ENCODE measurements at regions not wholly inside any gene's neighbourhood (a gene's known extent, or its start where the extent isn't known, plus 50 kb on each side); places are given as distances from the start of the nearest gene placed in this dataset.

- Histone ChIP-seq H3K4me3 (ENCODE audit: low read depth, low read length) (no peak overlapping the region), H3K36me3 (no peaks in the 10 kb centered on the region), H3K9me3 (no peaks in the 10 kb centered on the region), H3K4me1 (peaks cover 7% of the 10 kb centered on the region), H3K27me3 (no peaks in the 10 kb centered on the region)
- no peak for TF ChIP-seq CTCF (IDR thresholded peaks at IDR 0.05; ENCODE audit: low read depth, low read length)
- DNase-seq: no peak
Observed at GRCh38 chr13:79709471-79709870, 228.5 kb downstream of the NDFIP2 start.

DNA sequence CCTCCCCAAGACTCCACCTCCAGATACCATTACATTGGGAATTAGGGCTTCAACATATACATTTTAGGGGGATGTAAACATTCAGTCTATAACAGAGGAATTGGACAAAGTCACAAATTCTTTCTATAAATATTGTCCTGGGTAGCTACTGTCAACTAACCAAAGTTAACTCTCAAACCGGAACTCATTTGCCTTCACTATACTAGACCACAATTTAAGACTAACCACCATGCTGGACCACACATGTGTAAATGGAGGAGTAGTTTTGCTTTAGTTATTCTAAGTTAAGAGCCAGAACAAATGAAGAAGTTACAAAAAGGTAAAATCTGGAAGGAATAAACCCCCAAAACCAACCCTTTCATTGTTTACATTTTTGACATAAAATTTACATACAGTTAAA, 222.8 kb downstream of the NDFIP2 start:
- Histone ChIP-seq H3K36me3 (no peaks in the 10 kb centered on the region), H3K9me3 (no peaks in the 10 kb centered on the region), H3K27me3 (no peaks in the 10 kb centered on the region), H3K4me1 (no peaks in the 10 kb centered on the region; the same call in 1 of the 2 replicates), H3K4me3 (ENCODE audit: low read depth, low read length) (no peak overlapping the region)
- TF ChIP-seq CTCF (IDR thresholded peaks at IDR 0.05; ENCODE audit: low read depth, low read length): no peak
- DNase-seq: no peak

DNA sequence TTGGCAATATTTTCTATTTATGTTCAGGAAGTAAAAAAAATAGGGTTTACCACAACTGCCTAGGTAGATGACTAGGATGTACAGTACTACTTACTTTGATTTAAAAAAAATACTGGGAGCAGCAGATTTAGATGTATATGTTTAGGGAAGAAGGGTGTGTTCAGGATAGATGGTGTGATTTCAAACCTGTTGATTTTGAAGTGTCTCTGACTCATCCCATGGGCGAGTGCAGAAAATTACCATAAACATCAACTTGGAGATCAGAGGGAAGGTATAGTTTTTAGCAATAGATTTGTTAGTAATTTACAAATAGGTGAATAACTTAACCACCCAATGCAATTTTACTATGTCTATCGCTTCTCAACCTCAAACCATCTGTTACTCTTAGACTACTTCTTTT, 214.8 kb downstream of the NDFIP2 start:
- no peak for TF ChIP-seq CTCF (IDR thresholded peaks at IDR 0.05; ENCODE audit: low read depth, low read length)
- Histone ChIP-seq H3K4me1 (no peaks in the 10 kb centered on the region), H3K4me3 (ENCODE audit: low read depth, low read length) (no peak overlapping the region), H3K36me3 (no peaks in the 10 kb centered on the region), H3K27me3 (no peaks in the 10 kb centered on the region), H3K9me3 (no peaks in the 10 kb centered on the region)
- no peak for DNase-seq

DNA sequence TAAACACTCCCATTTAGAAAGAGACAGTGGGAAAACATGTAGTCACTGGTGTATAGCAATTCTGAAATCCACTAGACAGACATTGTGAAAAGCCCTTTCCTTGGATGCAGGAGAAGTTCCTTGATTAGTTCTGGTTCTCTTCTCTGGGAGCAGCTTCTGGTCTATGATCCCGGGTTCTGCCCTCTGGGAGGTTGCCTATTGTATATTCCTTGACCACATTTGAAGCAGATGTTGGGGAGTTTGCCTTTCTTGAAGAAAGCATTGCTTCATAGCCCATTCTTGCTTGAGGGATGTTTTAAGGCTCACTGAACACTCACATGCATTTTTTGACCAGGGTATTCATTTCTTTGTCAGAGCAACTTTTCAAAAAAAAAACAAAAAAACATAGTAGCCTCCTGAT, 211.9 kb downstream of the NDFIP2 start:
- Histone ChIP-seq H3K4me1 (no peaks in the 10 kb centered on the region), H3K36me3 (no peaks in the 10 kb centered on the region), H3K9me3 (no peaks in the 10 kb centered on the region), H3K4me3 (ENCODE audit: low read depth, low read length) (no peak overlapping the region), H3K27me3 (no peaks in the 10 kb centered on the region)
- no peak for DNase-seq
- TF ChIP-seq CTCF (IDR thresholded peaks at IDR 0.05; ENCODE audit: low read depth, low read length): no peak

DNA sequence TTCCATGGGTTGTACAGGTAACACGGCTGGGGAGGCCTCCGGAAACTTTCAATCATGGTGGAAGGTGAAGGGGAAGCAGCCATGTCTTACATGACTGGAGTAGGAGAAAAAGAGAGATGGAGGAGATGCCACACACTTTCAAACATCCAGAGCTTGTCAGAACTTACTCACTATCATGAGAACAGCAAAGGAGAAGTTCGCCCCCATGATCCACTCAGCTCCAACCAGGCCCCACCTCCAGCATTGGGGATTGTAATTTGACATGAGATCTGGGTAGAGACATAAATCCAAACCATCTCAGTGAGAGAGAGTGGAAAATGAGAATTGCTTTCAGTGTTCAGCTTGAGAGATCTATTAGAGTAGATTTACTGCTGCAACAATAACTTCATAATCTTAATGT, 210.9 kb downstream of the NDFIP2 start:
- Histone ChIP-seq H3K9me3 (no peaks in the 10 kb centered on the region), H3K36me3 (no peaks in the 10 kb centered on the region), H3K4me1 (no peaks in the 10 kb centered on the region), H3K4me3 (ENCODE audit: low read depth, low read length) (no peak overlapping the region), H3K27me3 (no peaks in the 10 kb centered on the region)
- no peak for TF ChIP-seq CTCF (IDR thresholded peaks at IDR 0.05; ENCODE audit: low read depth, low read length)
- no peak for DNase-seq

DNA sequence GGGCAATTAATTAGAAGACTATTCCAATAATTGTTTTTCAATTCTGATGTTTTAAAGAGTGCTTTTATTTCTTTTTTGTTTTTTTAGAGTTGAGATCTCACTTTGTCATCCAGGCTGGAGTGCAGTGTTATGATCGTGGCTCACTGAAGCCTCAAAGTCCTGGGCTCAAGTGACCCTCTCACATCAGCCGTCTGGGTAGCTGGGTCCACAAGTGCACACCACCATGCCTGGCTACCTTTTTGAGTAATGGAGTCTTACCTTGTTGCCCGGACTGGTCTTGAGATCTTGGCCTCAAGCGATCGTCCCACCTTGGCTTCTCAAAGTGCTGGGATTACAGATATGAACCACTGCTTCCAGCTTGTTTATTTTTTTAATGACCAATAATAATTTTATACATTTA, 207.8 kb downstream of the NDFIP2 start:
- Histone ChIP-seq H3K4me3 (ENCODE audit: low read depth, low read length) (no peak overlapping the region), H3K27me3 (no peaks in the 10 kb centered on the region), H3K4me1 (no peaks in the 10 kb centered on the region), H3K36me3 (no peaks in the 10 kb centered on the region), H3K9me3 (no peaks in the 10 kb centered on the region)
- no peak for TF ChIP-seq CTCF (IDR thresholded peaks at IDR 0.05; ENCODE audit: low read depth, low read length)
- DNase-seq: no peak

All from BE2C (cell line).